GM12878 (cell line): ENCODE measurements at regions not wholly inside any gene's neighbourhood (a gene's known extent, or its start where the extent isn't known, plus 50 kb on each side); places are given as distances from the start of the nearest gene placed in this dataset.

Experiments used
- ATAC-seq: fragments of 200-7000 bp; cut with Tn5 transposase; 3 replicates; pipeline ENCODE4 v1.9.1; 2020; ENCODE audit warnings: mild to moderate bottlenecking, moderate library complexity
- BruUV-seq: library from RNA; stranded (reverse); fragments of 400-500 nt; replicated peaks from 2 replicates; lab custom pipeline; 2021; lab: Mats Ljungman, UMichigan
- CTCF ChIA-PET: fragments of 300-600 bp; sonication (Branson Sonifier 250); formaldehyde crosslinking; extraction: SDS; loops from one replicate; lab custom pipeline; 2021; ENCODE audit warnings: inconsistent platforms; lab: Yijun Ruan, JAX
- POLR2A ChIA-PET: fragments of 350-600 bp; formaldehyde crosslinking; extraction: SDS; loops from one replicate; lab custom pipeline; 2021; ENCODE audit warnings: inconsistent platforms; lab: Charles Lee
- RAD21 ChIA-PET: fragments of 300-600 bp; sonication (Branson Sonifier 250); formaldehyde crosslinking; loops from one replicate; lab custom pipeline; 2023; ENCODE audit warnings: antibody characterized with exemption; ENCODE audit not compliant: unreplicated experiment; lab: Charles Lee
- SMC1A ChIA-PET: fragments of 300-600 bp; sonication (Branson Sonifier 250); formaldehyde crosslinking; loops from one replicate; lab custom pipeline; 2023; ENCODE audit not compliant: unreplicated experiment, uncharacterized antibody; lab: Charles Lee
- DNase-seq: peaks from one replicate; pipeline ENCODE4 v3.0.0-alpha.2; 2011; ENCODE audit warnings: low read depth, low spot score
- FAIRE-seq: peaks from 3 replicates; lab custom pipeline; 2011; peaks lifted over from hg19 to GRCh38; lab: Jason Lieb, UNC
- H2AFZ ChIP-seq: 2 replicates; pipeline ENCODE4 v1.6.0; 2011; ENCODE audit warnings: low read depth, low read length, control low read depth; ENCODE audit not compliant: control insufficient read depth
- H3K27ac ChIP-seq: 2 replicates; pipeline ENCODE4 v1.5.1; 2011; ENCODE audit warnings: control low read depth; ENCODE audit not compliant: control insufficient read depth, insufficient read depth
- H3K27me3 ChIP-seq, 2 experiments: replicated peaks in 1 of 2; 2 replicates each; pipeline versions ENCODE4 v1.6.0 to v1.6.1; 2011; ENCODE audit warnings: low read length in 1 of 2; ENCODE audit not compliant: control insufficient read depth in 2 of 2, insufficient read depth in 2 of 2
- H3K36me3 ChIP-seq, 2 experiments: 2 replicates each; pipeline ENCODE4 v1.5.1; 2011; ENCODE audit warnings: low read length in 1 of 2; ENCODE audit not compliant: control insufficient read depth in 2 of 2, insufficient read depth in 2 of 2
- H3K4me1 ChIP-seq: 2 replicates; pipeline ENCODE4 v1.6.1; 2011; ENCODE audit warnings: mild to moderate bottlenecking, low read length, moderate library complexity, mixed read lengths; ENCODE audit not compliant: control insufficient read depth, insufficient read depth
- H3K4me2 ChIP-seq: 2 replicates; pipeline ENCODE4 v1.6.0; 2011; ENCODE audit warnings: control low read depth; ENCODE audit not compliant: control insufficient read depth, insufficient read depth
- H3K4me3 ChIP-seq: fragments of 200-600 bp; sonication (generic); 2 replicates; pipeline ENCODE4 v1.5.1; 2016
- H3K79me2 ChIP-seq: 2 replicates; pipeline ENCODE4 v1.6.0; 2011; ENCODE audit warnings: low read length; ENCODE audit not compliant: control insufficient read depth, insufficient read depth
- H3K9ac ChIP-seq: 2 replicates; pipeline ENCODE4 v1.8.0; 2011; ENCODE audit warnings: low read length, control low read depth, mixed read lengths; ENCODE audit not compliant: control insufficient read depth, insufficient read depth
- H3K9me3 ChIP-seq: replicated peaks from 3 replicates; pipeline ENCODE4 v1.5.1; 2011; ENCODE audit warnings: mild to moderate bottlenecking, low read length; ENCODE audit not compliant: control insufficient read depth, insufficient read depth
- H4K20me1 ChIP-seq: 2 replicates; pipeline ENCODE4 v1.6.0; 2011; ENCODE audit not compliant: control insufficient read depth, insufficient read depth
- CREB1 ChIP-seq: IDR thresholded peaks from 2 replicates; pipeline ENCODE4 v1.6.1; 2012; ENCODE audit warnings: low read depth, mild to moderate bottlenecking, inconsistent platforms
- CREM ChIP-seq: IDR thresholded peaks from 2 replicates; pipeline ENCODE4 v1.6.1; 2014; ENCODE audit warnings: antibody characterized with exemption, low read depth
- CUX1 ChIP-seq: IDR thresholded peaks from 2 replicates; pipeline ENCODE4 v1.6.1; 2012; ENCODE audit warnings: improper control_type of control experiment, low read depth, low read length; ENCODE audit not compliant: insufficient replicate concordance
- HCFC1 ChIP-seq: fragments of 150-350 bp; IDR thresholded peaks from 2 replicates; pipeline ENCODE4 v1.6.1; 2014; ENCODE audit warnings: low read length
- HDAC2 ChIP-seq: fragments of 200-600 bp; sonication (generic); IDR thresholded peaks from 2 replicates; pipeline ENCODE4 v1.6.1; 2017
- JUNB ChIP-seq: IDR thresholded peaks from 2 replicates; pipeline ENCODE4 v1.6.1; 2016; ENCODE audit warnings: antibody characterized with exemption, mild to moderate bottlenecking
- PKNOX1 ChIP-seq: fragments of 450-650 bp; IDR thresholded peaks from 2 replicates; pipeline ENCODE4 v1.6.1; 2016; ENCODE audit warnings: mild to moderate bottlenecking
- RCOR1 ChIP-seq: conservative IDR thresholded peaks from 2 replicates; pipeline ENCODE4 v1.6.1; 2012; ENCODE audit warnings: low read depth, low read length, improper control_type of control experiment
- REST ChIP-seq: IDR thresholded peaks from 2 replicates; pipeline ENCODE4 v1.6.1; 2012; ENCODE audit warnings: mild to moderate bottlenecking, low read depth, low read length
- RFX5 ChIP-seq: IDR thresholded peaks from 2 replicates; pipeline ENCODE4 v1.6.1; 2011; ENCODE audit warnings: low read depth, low read length, improper control_type of control experiment
- RUNX3 ChIP-seq: IDR thresholded peaks from 2 replicates; pipeline ENCODE4 v1.6.1; 2012; ENCODE audit warnings: low read length, inconsistent platforms
- SMARCA5 ChIP-seq: fragments of 450-650 bp; IDR thresholded peaks from 2 replicates; pipeline ENCODE4 v1.6.1; 2017; ENCODE audit warnings: mild to moderate bottlenecking
- ZNF592 ChIP-seq: fragments of 450-650 bp; IDR thresholded peaks from 2 replicates; pipeline ENCODE4 v1.6.1; 2017; ENCODE audit warnings: mild to moderate bottlenecking, moderate library complexity
- WGBS: methylation state at CpG from one replicate; pipeline ENCODE4 v1.1.6; 2016; ENCODE audit warnings: low lambda C conversion rate; ENCODE audit not compliant: insufficient replicate concordance, insufficient coverage; ENCODE audit errors: missing lambda C conversion rate; 5-methylcytosine and 5-hydroxymethylcytosine counted together
- in situ Hi-C: fragments of 300-500 bp; cut with MboI; formaldehyde crosslinking; loops from 9 replicates; pipeline ENCODE4 v1.14.3; 2018; ENCODE audit warnings: mixed read lengths
- intact Hi-C: fragments of 100-400 bp; cut with micrococcal nuclease; formaldehyde crosslinking; loops from one replicate; pipeline ENCODE4 v1.14.2; 2022; ENCODE audit not compliant: unreplicated experiment

- DNase-seq, result no peak
- Histone ChIP-seq H3K4me3 (no peak overlapping the region), H3K27ac (no peak overlapping the region), H3K79me2 (no peaks in the 10 kb centered on the region), H2AFZ (no peak overlapping the region), H3K9me3 (no peaks in the 10 kb centered on the region), H3K9ac (no peak overlapping the region), H3K27me3 (no peaks in the 10 kb centered on the region), H3K36me3 (no peaks in the 10 kb centered on the region), H4K20me1 (no peaks in the 10 kb centered on the region), H3K4me1 (no peaks in the 10 kb centered on the region), H3K4me2 (no peak overlapping the region)
- FAIRE-seq, result no peak
- in situ Hi-C loops, result no loop called here
- ChIA-PET POLR2A (no interaction called here), CTCF (no interaction called here), SMC1A (no interaction called here), RAD21 (no interaction called here)
- no peak for ATAC-seq
- WGBS, result 2% methylated on average over 2 of the region's 2 CpGs
- BruUV-seq, result no TSS peak
- intact Hi-C loops, result no loop called here
- TF ChIP-seq REST (no peak), PKNOX1 (no peak), RFX5 (no peak), ZNF592 (no peak), RCOR1 (no peak), CUX1 (no peak), JUNB (no peak), CREM (no peak), RUNX3 (no peak), CREB1 (no peak), HDAC2 (no peak), HCFC1 (no peak), SMARCA5 (no peak)
Measured at GRCh38 chr16:9625122-9625521, 533.7 kb downstream of the HAPSTR1 start.
